ENCODE measurements at regions not wholly inside any gene's neighbourhood (a gene's known extent, or its start where the extent isn't known, plus 50 kb on each side); places are given as distances from the start of the nearest gene placed in this dataset.

GRCh38 chr2:15825276-15825980, 114.9 kb upstream of the MYCN start:
- in situ Hi-C loops (cut with MboI; ENCODE audit: low pct_unique_long_range_greater_than_20kb, low sequenced_read_pairs): no loop called here
- DNase-seq: no peak

GRCh38 chr2:15826273-15826717, 114.1 kb upstream of the MYCN start:
- DNase-seq: no peak
- in situ Hi-C loops (cut with MboI; ENCODE audit: low pct_unique_long_range_greater_than_20kb, low sequenced_read_pairs): no loop called here

DNA sequence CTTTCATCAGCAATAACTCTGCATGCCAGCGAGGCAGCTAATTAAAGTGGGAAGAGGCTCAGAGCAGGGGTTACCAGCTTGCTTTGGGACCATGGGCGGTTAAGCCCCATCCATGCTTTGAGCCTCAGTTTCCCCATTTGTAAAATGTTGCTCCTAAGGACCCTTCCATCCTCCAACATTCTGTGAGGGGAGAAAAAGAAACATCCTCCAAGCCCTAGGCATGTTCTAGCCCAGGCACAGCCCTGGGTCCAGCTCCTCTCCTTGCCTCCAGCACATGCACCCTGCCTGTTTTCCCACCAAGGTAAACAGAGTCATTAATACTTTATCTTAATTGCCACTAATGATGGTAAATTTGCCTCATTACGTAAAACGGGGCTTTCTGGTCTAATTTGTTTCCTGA, 113.3 kb upstream of the MYCN start:
- in situ Hi-C loops (cut with MboI; ENCODE audit: low pct_unique_long_range_greater_than_20kb, low sequenced_read_pairs): no loop called here
- DNase-seq: no peak

DNA sequence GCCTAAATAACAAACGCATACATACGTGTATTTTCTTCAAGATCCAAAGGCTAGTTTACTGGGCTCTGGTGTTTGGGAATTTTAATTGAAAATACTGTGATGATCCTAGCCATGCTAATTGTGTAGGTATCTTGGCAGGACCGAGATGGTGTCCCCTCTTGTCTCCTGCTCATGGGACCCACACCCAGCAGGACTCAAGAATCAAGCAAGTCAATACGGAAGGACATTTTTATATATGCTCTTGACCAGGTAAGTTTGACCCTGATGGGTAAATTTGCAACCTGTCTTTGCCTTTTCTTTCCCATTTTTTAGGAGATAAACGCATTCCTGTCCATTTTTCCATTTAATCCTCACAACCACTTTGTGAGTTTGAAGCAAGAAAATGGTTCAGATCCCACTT, 111.8 kb upstream of the MYCN start:
- in situ Hi-C loops (cut with MboI; ENCODE audit: low pct_unique_long_range_greater_than_20kb, low sequenced_read_pairs): no loop called here
- no peak for DNase-seq

- no peak for DNase-seq
- in situ Hi-C loops (cut with MboI; ENCODE audit: low pct_unique_long_range_greater_than_20kb, low sequenced_read_pairs): no loop called here
These were observed 111.1 kb upstream of the MYCN start for GRCh38 chr2:15829091-15829801.

DNA sequence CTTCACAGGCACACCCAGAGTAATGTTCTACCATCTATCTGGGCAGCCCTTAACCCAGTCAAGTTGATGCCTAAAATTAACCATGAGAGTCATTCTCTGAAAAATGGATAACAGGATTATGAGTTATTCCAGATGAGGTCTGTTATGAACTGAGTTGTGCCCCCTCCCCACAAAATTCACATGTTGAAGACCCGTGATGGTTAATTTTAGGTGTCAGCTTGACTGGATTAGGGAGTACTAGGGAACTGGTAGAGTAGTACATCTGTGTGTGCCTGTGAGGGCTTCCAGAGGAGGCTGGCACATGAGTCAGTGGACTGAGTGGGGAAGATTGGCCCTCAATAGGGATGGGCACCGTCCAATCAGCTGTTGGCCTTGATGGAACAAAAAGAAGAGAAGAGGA, 110.4 kb upstream of the MYCN start:
- DNase-seq: no peak
- in situ Hi-C loops (cut with MboI; ENCODE audit: low pct_unique_long_range_greater_than_20kb, low sequenced_read_pairs): no loop called here

DNA sequence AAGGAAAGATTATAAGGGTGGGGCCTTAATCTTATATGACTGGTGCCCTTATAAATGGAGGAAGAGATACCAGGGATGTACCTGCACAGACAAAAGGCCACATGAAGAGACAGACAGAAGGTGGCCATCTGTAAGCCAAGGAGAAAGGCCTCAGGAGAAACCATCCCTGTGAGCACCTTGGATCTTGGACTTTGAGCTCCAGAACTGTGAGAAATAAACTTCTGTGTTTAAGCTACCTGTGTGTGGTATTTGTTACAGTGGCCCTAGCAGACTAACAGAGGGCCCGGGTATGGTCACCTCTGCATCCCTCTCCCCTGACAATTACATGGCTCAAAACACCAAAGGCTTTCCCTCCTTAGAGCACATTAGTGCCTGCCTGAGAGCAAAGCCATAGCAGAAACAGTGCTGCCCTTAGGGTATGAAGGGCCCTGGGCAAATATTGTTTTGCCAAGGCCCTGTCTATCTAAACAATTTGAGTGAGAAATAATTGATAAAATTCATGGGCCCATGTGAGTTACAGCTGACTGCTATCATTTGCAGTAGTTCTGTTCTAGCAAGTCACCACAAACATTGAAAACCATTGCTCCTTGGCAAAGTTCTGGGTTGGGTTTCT, 109.3 kb upstream of the MYCN start:
- in situ Hi-C loops (cut with MboI; ENCODE audit: low pct_unique_long_range_greater_than_20kb, low sequenced_read_pairs): no loop called here

GRCh38 chr2:15832030-15832709, 108.2 kb upstream of the MYCN start:
- in situ Hi-C loops (cut with MboI; ENCODE audit: low pct_unique_long_range_greater_than_20kb, low sequenced_read_pairs): no loop called here
- no peak for DNase-seq

More for the DNA sequence above, 109.3 kb upstream of the MYCN start:
- no peak for DNase-seq

GRCh38 chr2:15832849-15833680, 107.3 kb upstream of the MYCN start:
- DNase-seq: no peak
- in situ Hi-C loops (cut with MboI; ENCODE audit: low pct_unique_long_range_greater_than_20kb, low sequenced_read_pairs): no loop called here

DNA sequence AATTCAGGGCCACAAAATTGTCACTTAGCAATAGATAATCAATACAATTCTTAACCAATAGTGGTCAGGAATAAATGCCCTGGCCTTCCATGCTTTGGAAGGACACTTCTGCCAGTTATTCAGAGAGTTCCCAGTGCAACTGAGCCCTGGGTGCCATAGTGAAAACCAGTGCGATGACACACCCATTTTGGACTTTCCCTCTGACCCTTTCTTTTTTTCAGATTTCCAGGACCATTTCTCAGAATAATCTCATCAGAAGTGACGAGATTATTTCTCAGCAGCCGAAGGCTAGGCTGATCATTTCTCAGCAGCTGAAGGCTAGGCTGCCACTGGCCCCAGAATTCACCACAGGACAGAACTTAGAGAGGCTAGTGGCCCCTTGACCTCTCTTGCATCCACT, 106.6 kb upstream of the MYCN start:
- no peak for DNase-seq
- in situ Hi-C loops (cut with MboI; ENCODE audit: low pct_unique_long_range_greater_than_20kb, low sequenced_read_pairs): no loop called here

DNA sequence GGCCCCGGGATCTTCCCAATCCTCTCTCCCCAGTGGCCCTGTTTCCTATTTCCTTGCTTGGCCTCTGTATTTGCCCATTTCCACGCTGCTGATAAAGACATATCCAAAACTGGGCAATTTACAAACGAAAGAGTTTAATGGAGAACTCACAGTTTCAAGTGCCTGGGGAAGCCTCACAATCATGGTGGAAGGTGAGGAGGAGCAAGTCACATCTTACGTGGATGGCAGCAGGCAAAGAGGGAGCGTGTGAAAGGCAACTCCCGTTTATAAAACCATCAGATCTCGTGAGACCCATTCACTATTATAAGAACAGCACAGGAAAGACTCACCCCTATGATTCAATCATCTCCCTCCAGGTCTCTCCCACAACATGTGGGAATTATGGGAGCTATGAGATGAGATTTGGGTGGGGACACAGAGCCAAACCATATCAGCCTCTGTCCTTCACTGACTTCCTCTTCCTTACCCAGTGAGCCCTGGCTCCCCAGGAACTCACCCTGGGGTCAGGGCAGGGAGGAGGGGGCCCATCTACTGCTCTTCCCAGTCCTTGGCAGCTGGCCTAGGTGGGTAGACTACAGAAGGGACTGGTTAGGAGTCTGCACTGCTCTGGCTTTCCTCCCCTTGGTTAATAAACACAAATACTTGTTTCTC, 105.8 kb upstream of the MYCN start:
- no peak for DNase-seq
- in situ Hi-C loops (cut with MboI; ENCODE audit: low pct_unique_long_range_greater_than_20kb, low sequenced_read_pairs): no loop called here

DNA sequence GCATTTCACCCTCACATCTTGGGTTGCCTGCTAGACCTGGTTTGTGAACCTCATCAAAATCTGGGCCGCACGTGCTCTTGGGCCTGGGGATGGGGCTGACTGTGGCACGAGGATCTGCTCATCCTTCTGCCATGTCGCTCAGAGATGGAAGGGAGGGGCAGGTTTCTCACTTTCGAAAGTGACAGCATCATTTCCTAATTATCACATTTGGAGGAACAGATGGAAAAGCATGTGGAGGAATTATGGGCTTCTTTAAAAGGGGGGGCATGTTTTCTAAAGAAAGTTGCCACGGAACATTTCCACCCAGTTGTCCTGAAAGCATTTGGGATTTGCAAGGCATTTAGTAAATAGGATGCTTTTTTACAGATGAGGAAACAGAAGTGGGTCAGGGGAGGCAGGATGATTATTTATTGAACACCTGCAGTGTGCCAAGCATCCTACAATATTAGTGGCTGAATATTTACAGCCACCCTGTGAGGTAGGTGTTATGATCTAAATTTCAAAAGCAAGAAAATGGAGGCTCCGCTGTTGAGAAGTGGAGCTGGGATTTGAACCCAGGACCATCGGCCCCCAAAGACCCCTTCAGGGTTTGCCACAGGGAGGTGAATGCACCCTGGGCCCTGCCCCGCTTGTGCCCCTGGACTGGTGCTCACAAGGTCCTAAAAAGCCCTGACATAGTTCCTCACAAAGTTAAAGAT, 104.2 kb upstream of the MYCN start:
- in situ Hi-C loops (cut with MboI; ENCODE audit: low pct_unique_long_range_greater_than_20kb, low sequenced_read_pairs): no loop called here
- no peak for DNase-seq

- in situ Hi-C loops (cut with MboI; ENCODE audit: low pct_unique_long_range_greater_than_20kb, low sequenced_read_pairs): no loop called here
- DNase-seq: no peak
These were observed 103.4 kb upstream of the MYCN start for GRCh38 chr2:15836689-15837610.

- DNase-seq: no peak
- in situ Hi-C loops (cut with MboI; ENCODE audit: low pct_unique_long_range_greater_than_20kb, low sequenced_read_pairs): no loop called here
These were observed 101.8 kb upstream of the MYCN start for GRCh38 chr2:15838481-15839090.

DNA sequence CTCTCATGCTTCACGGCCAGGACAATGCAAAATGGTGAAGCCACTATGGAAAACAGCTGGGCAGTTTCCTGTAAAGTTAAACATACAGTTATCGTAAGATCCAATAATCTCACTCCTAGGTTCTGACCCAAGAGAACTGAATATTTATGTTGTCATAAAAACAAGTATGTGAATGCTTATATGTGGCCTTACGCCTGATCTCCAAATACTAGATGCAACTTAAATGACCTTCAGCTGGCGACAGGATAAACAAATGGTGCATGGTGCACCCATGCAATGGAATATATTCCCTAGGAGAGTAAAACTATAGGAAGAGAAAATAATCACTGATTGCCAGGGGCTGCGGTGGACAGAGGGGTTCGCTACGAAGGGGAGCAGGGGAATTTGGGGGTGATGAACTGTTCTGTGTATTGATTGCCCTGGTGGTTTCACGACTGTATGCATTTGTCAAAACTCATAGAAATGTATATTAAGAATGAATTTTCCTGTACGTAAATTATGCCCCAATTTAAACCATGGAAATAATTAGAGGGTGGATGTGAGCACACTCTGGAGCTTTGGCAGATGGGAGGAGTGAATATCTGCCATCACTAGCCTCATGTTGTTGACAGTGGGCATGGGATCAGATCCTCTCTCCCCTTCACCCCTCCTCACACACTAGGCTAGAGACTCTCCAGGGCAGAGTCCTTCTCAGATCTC, 100.8 kb upstream of the MYCN start:
- no peak for DNase-seq
- in situ Hi-C loops (cut with MboI; ENCODE audit: low pct_unique_long_range_greater_than_20kb, low sequenced_read_pairs): no loop called here

DNA sequence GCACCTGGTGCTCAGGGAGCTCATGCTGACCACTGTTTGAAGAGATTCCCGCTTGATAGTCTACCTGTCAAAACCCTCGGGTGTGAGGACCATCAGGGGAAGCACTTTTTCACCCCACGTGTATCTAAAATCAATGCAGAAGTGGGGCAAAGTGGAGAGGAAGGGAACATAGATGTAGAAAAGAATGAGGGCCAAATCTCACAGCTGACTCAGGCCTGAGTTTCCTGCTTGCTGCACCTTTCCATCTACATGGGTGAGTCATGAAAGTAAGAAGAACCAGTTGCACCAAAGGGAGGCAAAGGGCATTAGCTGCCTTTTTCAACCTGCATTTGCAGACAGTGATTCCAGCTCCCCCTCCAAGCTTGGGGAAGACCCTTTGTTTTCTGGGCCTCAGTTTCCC, 100.2 kb upstream of the MYCN start:
- in situ Hi-C loops (cut with MboI; ENCODE audit: low pct_unique_long_range_greater_than_20kb, low sequenced_read_pairs): no loop called here
- no peak for DNase-seq

Data from KBM-7 (cell line).